MM.1S (cell line): ENCODE measurements at regions not wholly inside any gene's neighbourhood (a gene's known extent, or its start where the extent isn't known, plus 50 kb on each side); places are given as distances from the start of the nearest gene placed in this dataset.

Experiments
- DNase-seq: peaks from one replicate; pipeline ENCODE4 v3.0.0-alpha.2; 2015
- H2AFZ ChIP-seq: fragments of 300-600 bp; sonication (generic); 2 replicates; pipeline ENCODE4 v1.6.0; 2016; ENCODE audit warnings: antibody characterized with exemption, low read length
- H3F3A ChIP-seq: fragments of 300-600 bp; sonication (generic); 2 replicates; pipeline ENCODE4 v1.6.1; 2016; ENCODE audit warnings: mild to moderate bottlenecking, antibody characterized with exemption, low read length, moderate library complexity, mixed read lengths; ENCODE audit not compliant: insufficient read depth
- H3K27ac ChIP-seq: fragments of 300-600 bp; sonication (generic); 2 replicates; pipeline ENCODE4 v1.5.1; 2016; ENCODE audit warnings: mild to moderate bottlenecking, low read length
- H3K27me3 ChIP-seq: fragments of 300-600 bp; sonication (generic); replicated peaks from 2 replicates; pipeline ENCODE4 v1.6.0; 2016; ENCODE audit warnings: low read length; ENCODE audit not compliant: insufficient read depth
- H3K36me3 ChIP-seq: fragments of 300-600 bp; sonication (generic); replicated peaks from 2 replicates; pipeline ENCODE4 v1.6.1; 2016; ENCODE audit warnings: mild to moderate bottlenecking, low read length, mixed read lengths; ENCODE audit not compliant: insufficient read depth
- H3K4me1 ChIP-seq: fragments of 300-600 bp; sonication (generic); 2 replicates; pipeline ENCODE4 v1.6.1; 2016; ENCODE audit warnings: low read length, mixed read lengths
- H3K4me2 ChIP-seq: fragments of 300-600 bp; sonication (generic); 2 replicates; pipeline ENCODE4 v1.6.0; 2016; ENCODE audit warnings: low read depth, low read length
- H3K4me3 ChIP-seq: fragments of 300-600 bp; sonication (generic); 2 replicates; pipeline ENCODE4 v1.5.1; 2016; ENCODE audit warnings: low read length, mixed read lengths
- H3K79me2 ChIP-seq: fragments of 300-600 bp; sonication (generic); 2 replicates; pipeline ENCODE4 v1.6.1; 2016; ENCODE audit warnings: mixed run types, low read length, mixed read lengths
- H3K9ac ChIP-seq: fragments of 300-600 bp; sonication (generic); 2 replicates; pipeline ENCODE4 v1.6.1; 2016; ENCODE audit warnings: low read length, mixed read lengths
- H3K9me2 ChIP-seq: fragments of 300-600 bp; sonication (generic); replicated peaks from 2 replicates; pipeline ENCODE4 v1.6.1; 2016; ENCODE audit warnings: mild to moderate bottlenecking, low read length, mixed read lengths; ENCODE audit not compliant: insufficient read depth
- H3K9me3 ChIP-seq: fragments of 300-600 bp; sonication (generic); replicated peaks from 2 replicates; pipeline ENCODE4 v1.6.1; 2016; ENCODE audit warnings: mild to moderate bottlenecking, low read length, mixed read lengths; ENCODE audit not compliant: insufficient read depth
- H4K20me1 ChIP-seq: fragments of 300-600 bp; sonication (generic); 2 replicates; pipeline ENCODE4 v1.6.1; 2016; ENCODE audit warnings: mild to moderate bottlenecking, low read length, moderate library complexity, mixed read lengths; ENCODE audit not compliant: insufficient read depth
- CTCF ChIP-seq: fragments of 300-600 bp; sonication (generic); IDR thresholded peaks from 2 replicates; pipeline ENCODE4 v1.5.1; 2016; ENCODE audit warnings: antibody characterized with exemption, low read length, mixed read lengths
- EZH2 ChIP-seq: fragments of 300-600 bp; sonication (generic); optimal IDR thresholded peaks from 2 replicates; pipeline ENCODE3; 2017; ENCODE audit warnings: low read depth, mild to moderate bottlenecking, antibody characterized with exemption, low read length, mixed read lengths
- EZH2phosphoT487 ChIP-seq: fragments of 300-600 bp; sonication (generic); IDR thresholded peaks from 2 replicates; pipeline ENCODE4 v1.6.1; 2018; ENCODE audit warnings: antibody characterized with exemption, low read length

- Histone ChIP-seq H3K4me1 (no peaks in the 10 kb centered on the region), H3K9me2 (no peaks in the 10 kb centered on the region), H3K4me2 (no peak overlapping the region), H3K27ac (no peak overlapping the region), H3K4me3 (no peak overlapping the region), H3K79me2 (no peaks in the 10 kb centered on the region), H4K20me1 (no peaks in the 10 kb centered on the region), H3K9me3 (no peaks in the 10 kb centered on the region), H3K36me3 (no peaks in the 10 kb centered on the region), H2AFZ (no peak overlapping the region), H3K9ac (no peak overlapping the region), H3K27me3 (no peaks in the 10 kb centered on the region), H3F3A (no peaks in the 10 kb centered on the region)
- no peak for TF ChIP-seq EZH2phosphoT487
- DNase-seq: no peak
Measured at GRCh38 chr6:74152096-74152675, 456.2 kb downstream of the CD109 start.

- no peak overlapping the region for H3K27ac ChIP-seq
- H3K9me2 ChIP-seq: no peaks in the 10 kb centered on the region
- H4K20me1 ChIP-seq: no peaks in the 10 kb centered on the region
- H3K4me2 ChIP-seq: no peak overlapping the region
- no peaks in the 10 kb centered on the region for H3K27me3 ChIP-seq
- no peaks in the 10 kb centered on the region for H3K36me3 ChIP-seq
- H3K79me2 ChIP-seq: no peaks in the 10 kb centered on the region
- H3K4me1 ChIP-seq: no peaks in the 10 kb centered on the region
- H3F3A ChIP-seq: no peaks in the 10 kb centered on the region
- H3K9ac ChIP-seq: no peak overlapping the region
- H2AFZ ChIP-seq: no peak overlapping the region
- TF ChIP-seq EZH2phosphoT487: no peak
- no peak for TF ChIP-seq EZH2
- no peak for TF ChIP-seq CTCF
- no peak overlapping the region for H3K4me3 ChIP-seq
- H3K9me3 ChIP-seq: no peaks in the 10 kb centered on the region
- DNase-seq: no peak
Measured at GRCh38 chr6:74145931-74146330, 449.9 kb downstream of the CD109 start.

GRCh38 chr6:74137911-74138310 lies 441.9 kb downstream of the CD109 start:
- H3K9ac ChIP-seq: no peak overlapping the region
- no peak overlapping the region for H3K27ac ChIP-seq
- H3F3A ChIP-seq: no peaks in the 10 kb centered on the region
- H4K20me1 ChIP-seq: no peaks in the 10 kb centered on the region
- TF ChIP-seq EZH2phosphoT487 (no peak), EZH2 (no peak), CTCF (no peak)
- H3K9me2 ChIP-seq: no peaks in the 10 kb centered on the region
- no peak for DNase-seq
- H3K4me3 ChIP-seq: no peak overlapping the region
- no peak overlapping the region for H3K4me2 ChIP-seq
- H3K4me1 ChIP-seq: no peaks in the 10 kb centered on the region
- H3K27me3 ChIP-seq: no peaks in the 10 kb centered on the region
- H3K36me3 ChIP-seq: no peaks in the 10 kb centered on the region
- H2AFZ ChIP-seq: no peak overlapping the region
- no peaks in the 10 kb centered on the region for H3K9me3 ChIP-seq
- no peaks in the 10 kb centered on the region for H3K79me2 ChIP-seq

DNA sequence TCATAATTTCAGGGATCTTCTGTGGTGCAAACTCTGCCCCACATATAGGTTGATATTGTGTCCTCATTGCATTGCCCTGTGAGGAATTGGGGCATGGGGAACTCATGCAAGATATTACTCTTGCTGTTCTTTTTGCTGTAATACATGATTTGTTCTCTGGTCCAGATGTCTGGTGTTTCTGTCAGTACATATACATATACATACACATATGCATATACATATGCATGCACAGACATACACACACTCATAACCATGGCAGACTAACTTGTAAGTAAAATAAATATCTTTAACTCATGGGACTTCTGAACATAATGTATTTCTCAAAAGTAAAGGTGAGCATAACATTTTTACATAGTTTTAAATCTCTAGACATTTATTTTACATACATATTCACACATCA lies 438.3 kb downstream of the CD109 start:
- Histone ChIP-seq H3K4me1 (no peaks in the 10 kb centered on the region), H3K36me3 (no peaks in the 10 kb centered on the region), H3K4me3 (no peak overlapping the region), H3F3A (no peaks in the 10 kb centered on the region), H3K9ac (no peak overlapping the region), H3K27me3 (no peaks in the 10 kb centered on the region), H2AFZ (no peak overlapping the region), H3K79me2 (no peaks in the 10 kb centered on the region), H4K20me1 (no peaks in the 10 kb centered on the region), H3K4me2 (no peak overlapping the region), H3K27ac (no peak overlapping the region), H3K9me3 (no peaks in the 10 kb centered on the region), H3K9me2 (no peaks in the 10 kb centered on the region)
- no peak for TF ChIP-seq CTCF
- TF ChIP-seq EZH2phosphoT487: no peak
- TF ChIP-seq EZH2: no peak
- DNase-seq: no peak
